GM21367 (cell line): ENCODE measurements at regions not wholly inside any gene's neighbourhood (a gene's known extent, or its start where the extent isn't known, plus 50 kb on each side); places are given as distances from the start of the nearest gene placed in this dataset.
"Not testable (repeated sequence)": the region's sequence is repeated elsewhere in the genome, so short reads cannot be mapped to it uniquely, and the experiment has no call there.

Experiments used
- ATAC-seq: cut with Tn5 transposase; IDR thresholded peaks from one replicate; pipeline ENCODE4 v1.9.1; 2021; ENCODE audit not compliant: unreplicated experiment

GRCh38 chr12:105423237-105423636 lies 92.7 kb downstream of the C12orf75 start:
- ATAC-seq: no peak

- ATAC-seq: no peak
Observed at GRCh38 chr12:105423921-105424320, 93.4 kb downstream of the C12orf75 start.

GRCh38 chr12:105425254-105426174 lies 95.0 kb downstream of the C12orf75 start:
- no peak for ATAC-seq

DNA sequence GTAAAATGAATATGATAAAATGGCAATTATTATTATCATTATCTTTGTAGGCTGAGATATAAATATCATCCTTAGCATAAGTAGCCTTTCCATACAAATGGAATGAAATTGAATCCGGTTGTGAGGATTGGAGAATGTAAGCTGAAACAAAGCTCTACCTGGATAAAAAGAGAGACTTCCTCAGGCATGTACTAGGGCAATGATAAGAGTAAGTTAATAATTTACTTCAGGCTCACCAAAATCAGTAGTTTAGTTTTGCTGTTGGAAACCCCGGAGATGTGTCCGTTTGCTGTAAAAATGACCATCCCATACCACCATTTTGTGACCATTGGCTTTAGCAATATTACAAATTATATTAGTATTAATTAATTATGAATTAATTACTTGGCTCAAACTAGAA lies 96.3 kb downstream of the C12orf75 start:
- ATAC-seq: no peak

GRCh38 chr12:105427883-105428282 lies 97.4 kb downstream of the C12orf75 start:
- ATAC-seq: no peak

DNA sequence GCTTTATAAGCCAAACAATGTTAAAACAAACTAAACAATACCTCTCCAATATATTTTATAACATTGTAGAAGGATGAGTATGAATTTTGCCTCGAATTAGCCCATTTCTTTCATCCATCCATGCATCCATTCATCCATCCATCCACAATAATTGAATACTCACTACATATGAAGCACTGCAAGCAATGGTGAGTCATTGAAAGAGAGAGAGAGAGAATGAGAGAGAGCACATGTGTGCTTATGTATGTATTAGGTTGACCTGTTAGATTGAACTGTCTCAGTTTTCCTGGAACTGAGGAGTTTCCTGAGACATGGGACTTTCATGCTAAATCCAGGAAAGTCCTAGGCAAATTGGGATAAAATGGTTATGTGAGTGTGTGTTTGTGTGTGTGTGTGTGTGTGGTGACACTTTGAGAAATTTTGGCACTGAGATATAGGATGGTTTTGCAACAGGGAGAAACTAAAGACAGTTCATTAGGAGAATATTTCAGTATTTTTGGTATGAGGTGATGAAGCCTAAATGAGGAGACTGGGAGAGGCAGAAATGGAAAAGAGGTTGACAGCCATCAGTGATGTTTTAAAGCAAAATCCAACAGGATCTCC lies 98.4 kb downstream of the C12orf75 start:
- ATAC-seq: no peak

DNA sequence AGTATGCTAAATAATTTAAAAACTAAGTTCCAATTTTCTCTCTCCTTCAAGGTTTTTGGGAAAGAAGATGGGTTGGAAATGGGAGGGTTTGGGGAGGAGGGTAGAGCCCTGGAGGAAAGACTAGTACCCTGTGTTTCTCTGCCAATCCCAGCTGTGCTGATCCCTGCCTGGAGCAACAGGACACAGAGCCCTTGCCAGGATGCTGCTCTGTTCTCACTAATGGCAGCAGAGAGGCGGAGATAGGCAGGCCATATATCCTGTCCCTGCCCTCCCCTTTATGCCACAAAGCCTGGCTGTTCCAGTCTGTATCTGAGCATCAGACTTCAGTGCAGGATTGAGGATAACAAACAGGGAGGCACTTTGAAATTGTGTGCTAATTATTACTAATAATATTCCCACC lies 99.0 kb downstream of the C12orf75 start:
- no peak for ATAC-seq

DNA sequence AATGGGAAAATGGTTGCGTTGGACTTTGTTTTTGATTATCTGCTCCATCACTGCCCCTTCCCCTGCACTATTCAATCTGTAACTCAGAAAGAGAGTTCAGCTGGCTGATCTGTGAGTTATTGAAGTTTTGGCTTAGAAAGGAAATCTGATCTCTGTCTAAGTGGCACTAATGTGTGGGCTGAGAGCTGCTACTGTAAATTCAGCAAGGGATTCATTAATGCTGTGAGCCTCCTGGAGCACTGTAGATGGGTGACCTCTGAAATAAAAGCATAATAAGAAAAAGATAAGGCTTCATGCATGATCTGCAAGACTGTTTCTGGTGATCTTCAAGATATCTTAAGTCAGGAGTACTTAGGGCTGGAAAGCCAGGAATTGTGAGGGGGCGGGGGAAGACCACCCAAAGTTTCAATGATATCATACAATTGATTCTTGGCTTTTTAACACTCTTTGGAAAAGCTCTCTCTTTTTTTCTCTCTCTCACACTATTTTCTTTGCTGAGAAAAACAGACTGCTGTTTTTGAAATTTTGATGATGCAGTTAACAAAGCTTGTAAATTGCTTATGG lies 101.1 kb downstream of the C12orf75 start:
- no peak for ATAC-seq

GRCh38 chr12:105433804-105434203 lies 103.3 kb downstream of the C12orf75 start:
- no peak for ATAC-seq

DNA sequence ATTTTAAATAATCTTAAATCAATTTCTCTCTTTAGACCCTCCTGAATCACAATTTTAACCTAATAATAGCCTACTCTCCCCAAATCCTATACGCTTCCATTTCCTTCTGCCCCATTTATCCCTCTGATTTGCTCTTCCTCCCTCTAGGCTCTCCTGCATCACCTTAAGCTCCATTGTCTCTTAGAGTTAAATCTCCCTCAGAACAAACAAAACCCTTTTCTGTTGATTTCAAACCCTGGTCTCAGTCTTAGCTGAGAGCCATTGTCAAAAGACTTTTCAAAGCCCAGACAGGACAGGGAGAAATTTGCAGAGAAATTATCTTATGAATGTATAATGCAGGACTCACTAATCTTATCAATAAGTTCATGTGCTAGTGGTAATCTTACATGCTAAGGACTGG lies 106.1 kb downstream of the C12orf75 start:
- ATAC-seq: no peak

GRCh38 chr12:105440037-105440664 lies 109.7 kb downstream of the C12orf75 start:
- ATAC-seq: no peak

- no peak for ATAC-seq
Observed at GRCh38 chr12:105443802-105444652, 113.5 kb downstream of the C12orf75 start.

DNA sequence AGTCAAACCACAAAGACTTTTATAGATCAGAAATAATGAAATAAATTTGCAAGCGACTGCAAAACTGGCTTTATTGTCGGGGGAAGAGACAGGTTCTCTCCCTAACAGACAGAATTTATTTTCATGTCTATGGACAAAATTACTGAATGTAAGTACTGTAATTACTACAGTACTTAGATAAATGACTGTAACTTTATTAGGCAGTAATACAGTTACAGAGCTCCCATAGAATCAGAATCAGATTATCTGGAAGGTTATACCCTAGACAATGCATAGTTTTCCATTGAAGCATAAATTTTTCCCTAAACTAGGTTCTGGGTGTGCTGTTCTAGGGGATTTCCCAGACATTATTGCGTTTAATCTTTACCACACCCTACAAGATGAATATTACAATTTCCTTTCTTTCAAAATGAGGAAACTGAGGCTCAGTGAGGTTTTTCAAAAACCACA lies 114.2 kb downstream of the C12orf75 start:
- no peak for ATAC-seq

GRCh38 chr12:105445249-105445648 lies 114.8 kb downstream of the C12orf75 start:
- ATAC-seq: no peak

DNA sequence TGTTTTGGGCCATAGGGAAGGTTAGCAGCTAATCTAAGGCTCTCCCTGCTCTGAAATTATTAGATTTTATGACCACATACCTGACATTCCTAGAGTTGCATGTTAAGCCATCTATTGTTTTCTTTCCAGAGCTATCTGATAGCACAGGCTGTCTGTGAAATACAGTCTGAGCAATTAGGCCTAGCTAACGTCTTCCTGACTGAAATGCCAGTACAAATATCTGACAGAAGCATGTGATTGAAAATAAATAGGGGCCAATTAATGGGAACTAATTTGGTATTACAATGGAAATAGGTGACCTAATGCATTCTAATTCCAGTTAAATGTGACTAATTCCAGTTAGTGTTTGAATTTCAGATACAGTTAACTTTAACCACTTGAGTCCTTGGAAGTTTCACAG lies 115.2 kb downstream of the C12orf75 start:
- ATAC-seq: no peak

GRCh38 chr12:105446460-105446859 lies 116.0 kb downstream of the C12orf75 start:
- not testable (repeated sequence) for ATAC-seq

- no peak for ATAC-seq
Observed at GRCh38 chr12:105449431-105449830, 118.9 kb downstream of the C12orf75 start.

DNA sequence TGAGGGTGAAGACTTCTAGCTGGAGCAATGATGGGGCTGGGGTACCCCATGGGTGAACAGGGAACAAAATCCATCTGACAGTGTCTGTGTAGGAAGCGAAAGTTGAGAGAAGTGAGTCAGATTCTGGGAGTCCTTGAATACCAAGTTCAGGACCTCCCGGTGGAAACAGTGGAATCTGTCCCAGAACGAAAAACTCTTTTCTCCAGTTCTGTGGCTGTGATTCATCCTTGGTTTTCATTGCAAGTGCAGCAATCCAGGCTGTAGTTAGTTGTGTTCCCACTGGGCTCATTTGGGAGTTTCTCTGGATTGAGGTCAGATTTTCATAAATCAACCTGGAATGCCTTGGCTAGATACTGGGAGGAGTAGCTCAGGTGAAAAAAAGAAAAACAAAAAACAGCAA lies 120.7 kb downstream of the C12orf75 start:
- ATAC-seq: no peak

DNA sequence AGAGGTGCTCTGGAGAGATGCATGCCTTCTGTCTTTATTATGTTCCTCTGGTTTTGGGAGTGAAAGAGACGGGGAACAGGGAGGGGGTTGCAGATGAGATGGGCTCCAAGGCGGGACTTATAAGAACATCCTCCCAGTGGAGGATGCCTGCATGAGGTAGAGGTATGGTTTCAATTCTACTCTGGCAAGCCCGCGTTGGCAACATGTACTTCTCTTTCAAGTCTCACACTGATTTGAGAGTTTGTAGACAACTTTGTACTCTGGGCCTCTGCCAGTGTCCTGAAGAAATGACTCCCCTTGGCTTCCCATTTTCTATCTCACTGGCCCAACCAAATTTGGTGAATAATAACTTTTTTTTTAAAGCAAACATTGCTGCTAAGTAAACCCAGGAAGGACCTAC lies 121.3 kb downstream of the C12orf75 start:
- ATAC-seq: no peak

GRCh38 chr12:105453316-105453715 lies 122.8 kb downstream of the C12orf75 start:
- no peak for ATAC-seq

DNA sequence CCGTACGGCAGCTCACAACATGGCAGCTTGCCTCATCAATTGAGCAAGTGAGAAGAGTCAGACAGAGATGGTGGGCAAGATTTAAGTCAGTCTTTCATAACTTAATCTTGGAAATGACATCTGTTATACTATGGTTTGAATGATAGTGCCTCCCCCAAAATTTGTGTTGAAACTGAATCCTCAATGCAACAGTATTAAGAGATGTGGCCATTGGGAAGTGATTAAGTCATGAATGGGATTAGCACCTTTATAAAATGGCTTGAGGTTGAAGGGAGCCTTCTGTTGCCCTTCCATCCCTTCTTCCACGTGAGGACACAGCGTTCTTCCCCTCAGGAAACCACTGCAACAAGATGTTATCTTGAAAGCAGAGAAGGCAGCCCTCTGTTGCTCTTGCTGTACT lies 124.2 kb downstream of the C12orf75 start:
- no peak for ATAC-seq
